GM12875 (cell line): ENCODE measurements at regions not wholly inside any gene's neighbourhood (a gene's known extent, or its start where the extent isn't known, plus 50 kb on each side); places are given as distances from the start of the nearest gene placed in this dataset.

Source experiments
- H3K4me3 ChIP-seq: one replicate; pipeline ENCODE4 v1.5.1; 2011; ENCODE audit warnings: low read depth, low read length, control low read depth
- CTCF ChIP-seq: IDR thresholded peaks from 2 replicates; pipeline ENCODE4 v1.5.1; 2011; ENCODE audit warnings: low read depth, mild to moderate bottlenecking, control low read depth, inconsistent platforms, low read length, moderate library complexity, borderline replicate concordance; ENCODE audit not compliant: insufficient read depth

- no peak overlapping the region for H3K4me3 ChIP-seq
- TF ChIP-seq CTCF: no peak
Measured at GRCh38 chr12:90653040-90653439, 301.9 kb downstream of the CCER1 start.

GRCh38 chr12:90652280-90652679 is 302.7 kb downstream of the CCER1 start:
- no peak overlapping the region for H3K4me3 ChIP-seq
- no peak for TF ChIP-seq CTCF

GRCh38 chr12:90645181-90645580 is 309.8 kb downstream of the CCER1 start:
- TF ChIP-seq CTCF: no peak

GRCh38 chr12:90631591-90632212 is 323.3 kb downstream of the CCER1 start:
- no peak for TF ChIP-seq CTCF

More at GRCh38 chr12:90645181-90645580, 309.8 kb downstream of the CCER1 start:
- H3K4me3 ChIP-seq: no peak overlapping the region

GRCh38 chr12:90630006-90630405 is 325.0 kb downstream of the CCER1 start:
- TF ChIP-seq CTCF: no peak
- no peak overlapping the region for H3K4me3 ChIP-seq

More at GRCh38 chr12:90631591-90632212, 323.3 kb downstream of the CCER1 start:
- H3K4me3 ChIP-seq: no peak overlapping the region

GRCh38 chr12:90628213-90628612 is 326.8 kb downstream of the CCER1 start:
- no peak for TF ChIP-seq CTCF

GRCh38 chr12:90627180-90627896 is 327.6 kb downstream of the CCER1 start:
- H3K4me3 ChIP-seq: no peak overlapping the region
- no peak for TF ChIP-seq CTCF

More at GRCh38 chr12:90628213-90628612, 326.8 kb downstream of the CCER1 start:
- no peak overlapping the region for H3K4me3 ChIP-seq
